PC-3 (cell line): ENCODE measurements at regions not wholly inside any gene's neighbourhood (a gene's known extent, or its start where the extent isn't known, plus 50 kb on each side); places are given as distances from the start of the nearest gene placed in this dataset.

ENCODE experiments used
- ATAC-seq: fragments of 200-7000 bp; cut with Tn5 transposase; 2 replicates; pipeline ENCODE4 v1.9.1; 2020; ENCODE audit warnings: mild to moderate bottlenecking, moderate library complexity
- BruUV-seq: library from RNA; stranded (reverse); fragments of 400-500 nt; replicated peaks from 2 replicates; lab custom pipeline; 2021; lab: Mats Ljungman, UMichigan
- CTCF ChIA-PET: fragments of 300-600 bp; sonication (Branson Sonifier 250); formaldehyde crosslinking; loops from one replicate; lab custom pipeline; 2022; ENCODE audit warnings: antibody characterized with exemption; lab: Charles Lee
- POLR2A ChIA-PET: fragments of 300-600 bp; sonication (Branson Sonifier 250); formaldehyde crosslinking; loops from one replicate; lab custom pipeline; 2022; ENCODE audit warnings: antibody characterized with exemption; ENCODE audit not compliant: unreplicated experiment; lab: Charles Lee
- DNase-seq: peaks from one replicate; pipeline ENCODE4 v3.0.0-alpha.2; 2015
- H2AFZ ChIP-seq: fragments of 300-600 bp; sonication (generic); 2 replicates; pipeline ENCODE4 v1.6.0; 2016; ENCODE audit warnings: antibody characterized with exemption, low read length
- H3F3A ChIP-seq: fragments of 300-600 bp; sonication (generic); one replicate; pipeline ENCODE4 v1.6.0; 2017; ENCODE audit warnings: antibody characterized with exemption, low read length, control low read depth, mild to moderate bottlenecking; ENCODE audit not compliant: unreplicated experiment
- H3K27ac ChIP-seq: fragments of 300-600 bp; sonication (generic); 2 replicates; pipeline ENCODE4 v1.5.1; 2016; ENCODE audit warnings: mild to moderate bottlenecking, low read length
- H3K27me3 ChIP-seq: fragments of 300-600 bp; sonication (generic); 2 replicates; pipeline ENCODE4 v1.6.1; 2016; ENCODE audit warnings: low read length, mixed read lengths
- H3K36me3 ChIP-seq: fragments of 300-600 bp; sonication (generic); 2 replicates; pipeline ENCODE4 v1.6.1; 2016; ENCODE audit warnings: low read depth, mixed run types, low read length, mixed read lengths
- H3K4me1 ChIP-seq: fragments of 300-600 bp; sonication (generic); 2 replicates; pipeline ENCODE4 v1.5.1; 2016; ENCODE audit warnings: low read length; ENCODE audit not compliant: insufficient read depth
- H3K4me2 ChIP-seq: fragments of 300-600 bp; sonication (generic); 2 replicates; pipeline ENCODE4 v1.6.0; 2016; ENCODE audit warnings: low read length
- H3K4me3 ChIP-seq: fragments of 300-600 bp; sonication (generic); 2 replicates; pipeline ENCODE4 v1.5.1; 2016; ENCODE audit warnings: mild to moderate bottlenecking, low read length, mixed read lengths
- H3K79me2 ChIP-seq: fragments of 300-600 bp; sonication (generic); 2 replicates; pipeline ENCODE4 v1.6.1; 2017; ENCODE audit warnings: low read length, mixed read lengths
- H3K9ac ChIP-seq: fragments of 300-600 bp; sonication (generic); 2 replicates; pipeline ENCODE4 v1.6.0; 2016; ENCODE audit warnings: mild to moderate bottlenecking, low read length
- H3K9me2 ChIP-seq: fragments of 300-600 bp; sonication (generic); replicated peaks from 2 replicates; pipeline ENCODE4 v1.6.1; 2016; ENCODE audit warnings: mixed run types, low read length, mixed read lengths
- H3K9me3 ChIP-seq: fragments of 300-600 bp; sonication (generic); 2 replicates; pipeline ENCODE4 v1.6.1; 2016; ENCODE audit warnings: low read length, mixed read lengths
- H4K20me1 ChIP-seq: fragments of 300-600 bp; sonication (generic); 2 replicates; pipeline ENCODE4 v1.6.1; 2016; ENCODE audit warnings: low read length, mixed read lengths
- CTCF ChIP-seq: fragments of 300-600 bp; sonication (generic); conservative IDR thresholded peaks from 2 replicates; pipeline ENCODE4 v1.5.1; 2017; ENCODE audit warnings: antibody characterized with exemption, low read depth, mild to moderate bottlenecking, low read length
- EZH2 ChIP-seq: fragments of 300-600 bp; sonication (generic); IDR thresholded peaks from one replicate; pipeline ENCODE4 v1.6.1; 2017; ENCODE audit warnings: antibody characterized with exemption, mild to moderate bottlenecking, low read length; ENCODE audit not compliant: unreplicated experiment
- EZH2phosphoT487 ChIP-seq: fragments of 300-600 bp; sonication (generic); IDR thresholded peaks from 2 replicates; pipeline ENCODE4 v1.6.1; 2018; ENCODE audit warnings: mild to moderate bottlenecking, antibody characterized with exemption, low read length, borderline replicate concordance
- intact Hi-C: fragments of 100-400 bp; cut with micrococcal nuclease; formaldehyde crosslinking; loops from 2 replicates; pipeline ENCODE4 v1.9.0; 2023

- Histone ChIP-seq H3K9me3 (no peaks in the 10 kb centered on the region), H3K9ac (no peak overlapping the region), H3K9me2 (no peaks in the 10 kb centered on the region), H3K4me3 (no peak overlapping the region), H3K36me3 (no peaks in the 10 kb centered on the region; the same call in 1 of the 2 replicates), H3K4me1 (no peaks in the 10 kb centered on the region), H3K27me3 (no peaks in the 10 kb centered on the region), H3F3A (no peaks in the 10 kb centered on the region), H3K79me2 (no peaks in the 10 kb centered on the region), H4K20me1 (no peaks in the 10 kb centered on the region), H3K4me2 (no peak overlapping the region), H3K27ac (no peak overlapping the region), H2AFZ (no peak overlapping the region)
- DNase-seq (no peak), ATAC-seq (no peak)
- ChIA-PET CTCF (no interaction called here), POLR2A (no interaction called here)
- BruUV-seq: no TSS peak
- intact Hi-C loops: no loop called here
- TF ChIP-seq CTCF (no peak), EZH2phosphoT487 (no peak), EZH2 (no peak)
Measured at GRCh38 chr10:81021428-81022129, 483.9 kb downstream of the SH2D4B start.

DNA sequence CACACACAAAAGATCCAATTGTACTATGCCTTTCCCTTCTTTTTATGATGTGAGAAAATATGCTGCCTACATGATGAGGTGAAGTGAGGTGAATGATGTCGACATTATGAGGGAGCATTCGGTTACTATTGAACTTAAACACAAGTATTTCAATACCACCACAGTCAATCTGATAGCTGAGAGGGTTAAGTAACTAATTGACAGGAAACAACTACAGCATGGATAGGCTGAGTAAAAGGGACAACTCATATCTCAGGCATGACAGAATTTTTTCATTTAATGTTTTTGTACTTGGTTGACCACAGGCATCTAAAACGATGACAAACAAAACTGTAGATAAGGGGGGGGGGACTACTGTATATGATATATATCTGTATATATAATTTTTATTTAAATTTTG is 488.9 kb downstream of the SH2D4B start:
- Histone ChIP-seq H2AFZ (no peak overlapping the region), H3K27me3 (no peaks in the 10 kb centered on the region), H3K4me3 (no peak overlapping the region), H3K36me3 (no peaks in the 10 kb centered on the region), H3K9me3 (no peaks in the 10 kb centered on the region), H3F3A (no peaks in the 10 kb centered on the region), H3K27ac (no peak overlapping the region), H3K9me2 (no peaks in the 10 kb centered on the region), H3K4me2 (no peak overlapping the region), H3K4me1 (no peaks in the 10 kb centered on the region), H3K9ac (no peak overlapping the region), H4K20me1 (no peaks in the 10 kb centered on the region), H3K79me2 (no peaks in the 10 kb centered on the region)
- ChIA-PET CTCF (no interaction called here), POLR2A (no interaction called here)
- DNase-seq: no peak
- no peak for TF ChIP-seq CTCF
- TF ChIP-seq EZH2: no peak
- TF ChIP-seq EZH2phosphoT487: no peak
- intact Hi-C loops: no loop called here
- no peak for ATAC-seq
- no TSS peak for BruUV-seq

GRCh38 chr10:81027223-81027622 is 489.5 kb downstream of the SH2D4B start:
- POLR2A ChIA-PET: no interaction called here
- H3F3A ChIP-seq: no peaks in the 10 kb centered on the region
- intact Hi-C loops: no loop called here
- no peak for TF ChIP-seq EZH2phosphoT487
- no peak for TF ChIP-seq EZH2
- no peak for TF ChIP-seq CTCF
- ATAC-seq: no peak
- no peak overlapping the region for H3K4me3 ChIP-seq
- H2AFZ ChIP-seq: no peak overlapping the region
- no peak overlapping the region for H3K9ac ChIP-seq
- H3K4me1 ChIP-seq: no peaks in the 10 kb centered on the region
- H3K27me3 ChIP-seq: no peaks in the 10 kb centered on the region
- H3K27ac ChIP-seq: no peak overlapping the region
- BruUV-seq: no TSS peak
- H3K9me2 ChIP-seq: no peaks in the 10 kb centered on the region
- no peak overlapping the region for H3K4me2 ChIP-seq
- no peaks in the 10 kb centered on the region for H3K36me3 ChIP-seq
- H3K79me2 ChIP-seq: no peaks in the 10 kb centered on the region
- H4K20me1 ChIP-seq: no peaks in the 10 kb centered on the region
- CTCF ChIA-PET: no interaction called here
- no peak for DNase-seq
- H3K9me3 ChIP-seq: no peaks in the 10 kb centered on the region
